ENCODE measurements at regions not wholly inside any gene's neighbourhood (a gene's known extent, or its start where the extent isn't known, plus 50 kb on each side); places are given as distances from the start of the nearest gene placed in this dataset.

DNA sequence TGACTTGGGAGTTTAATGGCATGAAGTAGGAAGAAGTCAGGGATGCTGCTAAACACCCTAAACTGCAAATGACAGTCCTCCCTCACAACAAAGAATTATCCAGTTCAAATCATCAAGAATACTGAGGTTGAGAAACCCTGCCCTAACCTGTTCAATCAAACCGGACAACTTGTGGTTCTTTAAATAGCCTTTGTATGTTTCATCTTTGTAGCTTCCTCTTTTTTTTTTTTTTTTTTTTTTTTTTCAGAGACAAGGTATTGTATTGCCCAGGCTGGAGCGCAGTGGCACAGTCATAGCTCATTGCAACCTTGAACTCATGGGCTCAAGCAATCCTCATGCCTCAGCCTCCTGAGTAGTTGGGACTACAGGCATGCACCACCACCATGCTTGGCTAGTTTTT, 52.5 kb upstream of the TTC29 start:
- no peaks in the 10 kb centered on the region for H3K4me1 Mint-ChIP-seq (ENCODE audit: low read depth)
- H3K27me3 Mint-ChIP-seq (ENCODE audit: low read depth): no peaks in the 10 kb centered on the region
- no peak overlapping the region for H3K4me3 Mint-ChIP-seq (ENCODE audit: low read depth)
- H3K9me3 Mint-ChIP-seq: no peaks in the 10 kb centered on the region
- H3K36me3 Mint-ChIP-seq (ENCODE audit: low read depth): no peaks in the 10 kb centered on the region
- H3K27ac Mint-ChIP-seq: no peak overlapping the region
- intact Hi-C loops (cut with micrococcal nuclease): no loop called here
- DNase-seq (ENCODE audit: low spot score): no peak

DNA sequence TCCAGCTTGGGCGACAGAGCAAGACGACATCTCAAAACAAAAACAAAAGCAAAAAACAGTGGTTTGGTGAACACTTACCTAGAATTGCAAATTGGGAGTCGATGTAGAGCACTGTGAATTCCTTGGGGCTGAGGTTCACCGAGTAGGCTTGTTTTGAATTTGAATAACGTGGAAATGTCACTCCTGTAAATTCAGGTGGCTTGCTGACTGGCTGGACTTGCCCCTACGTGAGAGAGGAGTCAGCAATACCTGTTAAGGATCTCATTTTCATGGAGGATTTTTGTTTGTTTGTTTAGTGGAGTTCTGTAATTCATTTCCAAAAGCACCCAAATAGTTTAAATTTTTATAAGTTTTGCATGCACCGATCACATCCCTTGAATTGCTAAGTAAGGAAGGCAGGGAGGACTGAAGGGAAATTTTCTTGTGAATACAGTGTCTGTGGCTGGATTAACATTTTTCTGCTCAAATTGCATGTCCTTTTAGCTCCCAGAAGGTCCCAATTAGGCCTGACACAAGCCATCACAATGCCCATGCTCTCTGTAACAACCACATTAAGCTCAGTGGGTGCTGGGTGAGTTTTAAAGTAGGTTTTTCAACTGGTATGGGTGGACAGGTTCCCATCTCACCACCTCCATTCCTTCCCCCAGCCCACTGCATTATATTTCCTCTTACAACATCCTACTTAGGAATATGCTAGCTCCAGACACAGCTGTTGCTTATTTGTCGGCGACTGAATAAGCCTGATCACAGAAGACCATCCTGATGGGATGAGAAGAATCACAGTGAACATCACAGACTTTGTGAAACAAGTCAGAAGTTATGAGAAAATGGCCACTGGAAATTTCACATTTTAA, 58.5 kb upstream of the TTC29 start:
- no peak overlapping the region for H3K4me3 Mint-ChIP-seq (ENCODE audit: low read depth)
- no peak overlapping the region for H3K27ac Mint-ChIP-seq
- H3K36me3 Mint-ChIP-seq (ENCODE audit: low read depth): no peaks in the 10 kb centered on the region
- peaks cover 2% of the 10 kb centered on the region for H3K27me3 Mint-ChIP-seq (ENCODE audit: low read depth)
- H3K4me1 Mint-ChIP-seq (ENCODE audit: low read depth): no peaks in the 10 kb centered on the region
- intact Hi-C loops (cut with micrococcal nuclease): no loop called here
- H3K9me3 Mint-ChIP-seq: no peaks in the 10 kb centered on the region
- DNase-seq (ENCODE audit: low spot score): no peak

DNA sequence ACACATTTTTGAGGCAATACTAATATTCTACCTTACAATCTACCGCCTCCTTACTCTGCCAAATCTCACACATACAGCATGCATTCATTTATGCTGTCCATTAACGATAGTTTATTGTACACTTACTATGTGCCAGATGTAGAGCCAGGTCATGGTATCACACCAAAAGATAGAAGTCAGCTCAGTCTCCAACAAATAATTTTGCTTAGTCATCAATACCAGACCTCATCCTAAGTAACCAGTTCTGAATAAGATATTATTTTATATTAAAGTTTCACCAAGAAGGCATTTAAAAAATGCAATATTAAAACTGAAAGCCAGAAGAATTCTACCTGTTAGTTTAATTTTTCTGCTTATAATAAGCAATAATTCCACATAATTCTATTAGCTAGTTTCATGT, 60.6 kb upstream of the TTC29 start:
- Mint-ChIP-seq H3K9me3 (no peaks in the 10 kb centered on the region), H3K4me1 (ENCODE audit: low read depth) (no peaks in the 10 kb centered on the region), H3K4me3 (ENCODE audit: low read depth) (no peak overlapping the region), H3K36me3 (ENCODE audit: low read depth) (no peaks in the 10 kb centered on the region), H3K27me3 (ENCODE audit: low read depth) (peaks cover 2% of the 10 kb centered on the region), H3K27ac (no peak overlapping the region)
- intact Hi-C loops (cut with micrococcal nuclease): no loop called here
- DNase-seq (ENCODE audit: low spot score): no peak

DNA sequence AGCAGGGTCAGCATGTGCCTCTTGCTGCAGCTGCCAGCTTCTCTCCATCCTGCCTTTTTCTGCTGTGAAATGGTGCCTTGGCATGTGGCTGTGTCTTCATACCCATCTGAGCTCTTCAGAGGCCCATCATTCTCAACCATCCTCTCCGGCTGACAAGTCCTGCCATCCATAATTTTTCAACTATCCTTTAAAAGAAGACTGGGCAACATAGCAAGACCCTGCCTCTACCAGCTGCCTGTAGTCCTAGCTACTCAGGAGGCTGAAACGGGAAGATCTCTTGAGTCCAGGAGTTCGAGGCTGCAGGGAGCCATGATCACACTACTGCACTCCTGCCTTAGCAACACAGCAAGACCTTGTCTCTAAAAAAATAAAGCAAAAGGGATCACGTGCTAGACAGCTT, 64.2 kb upstream of the TTC29 start:
- intact Hi-C loops (cut with micrococcal nuclease): no loop called here
- Mint-ChIP-seq H3K9me3 (no peaks in the 10 kb centered on the region), H3K4me3 (ENCODE audit: low read depth) (no peak overlapping the region), H3K36me3 (ENCODE audit: low read depth) (no peaks in the 10 kb centered on the region), H3K27me3 (ENCODE audit: low read depth) (peaks cover 2% of the 10 kb centered on the region), H3K27ac (no peak overlapping the region), H3K4me1 (ENCODE audit: low read depth) (no peaks in the 10 kb centered on the region)
- DNase-seq (ENCODE audit: low spot score): no peak

DNA sequence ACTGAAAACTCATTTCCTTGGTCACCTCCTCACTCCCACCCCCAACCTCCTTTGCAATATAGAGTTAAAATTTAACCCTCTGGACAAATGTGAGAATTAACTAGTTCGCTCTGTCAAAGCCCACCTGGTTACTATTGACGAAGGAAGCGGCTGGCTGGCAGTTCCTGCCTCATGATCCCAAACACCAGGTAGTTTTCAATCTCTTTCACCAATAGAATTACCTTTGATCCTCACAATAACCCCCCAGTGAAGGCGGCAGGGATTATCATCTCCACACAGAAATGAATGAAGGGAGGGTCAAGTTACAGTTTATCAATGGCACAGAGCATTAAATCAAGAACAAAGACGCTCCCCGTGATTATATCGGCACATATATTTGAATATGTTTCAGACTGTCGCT, 65.7 kb upstream of the TTC29 start:
- no peaks in the 10 kb centered on the region for H3K4me1 Mint-ChIP-seq (ENCODE audit: low read depth)
- H3K27ac Mint-ChIP-seq: no peak overlapping the region
- no peaks in the 10 kb centered on the region for H3K9me3 Mint-ChIP-seq
- peaks cover 6% of the 10 kb centered on the region for H3K27me3 Mint-ChIP-seq (ENCODE audit: low read depth)
- no peaks in the 10 kb centered on the region for H3K36me3 Mint-ChIP-seq (ENCODE audit: low read depth)
- no peak overlapping the region for H3K4me3 Mint-ChIP-seq (ENCODE audit: low read depth)
- DNase-seq (ENCODE audit: low spot score): no peak
- intact Hi-C loops (cut with micrococcal nuclease): no loop called here

DNA sequence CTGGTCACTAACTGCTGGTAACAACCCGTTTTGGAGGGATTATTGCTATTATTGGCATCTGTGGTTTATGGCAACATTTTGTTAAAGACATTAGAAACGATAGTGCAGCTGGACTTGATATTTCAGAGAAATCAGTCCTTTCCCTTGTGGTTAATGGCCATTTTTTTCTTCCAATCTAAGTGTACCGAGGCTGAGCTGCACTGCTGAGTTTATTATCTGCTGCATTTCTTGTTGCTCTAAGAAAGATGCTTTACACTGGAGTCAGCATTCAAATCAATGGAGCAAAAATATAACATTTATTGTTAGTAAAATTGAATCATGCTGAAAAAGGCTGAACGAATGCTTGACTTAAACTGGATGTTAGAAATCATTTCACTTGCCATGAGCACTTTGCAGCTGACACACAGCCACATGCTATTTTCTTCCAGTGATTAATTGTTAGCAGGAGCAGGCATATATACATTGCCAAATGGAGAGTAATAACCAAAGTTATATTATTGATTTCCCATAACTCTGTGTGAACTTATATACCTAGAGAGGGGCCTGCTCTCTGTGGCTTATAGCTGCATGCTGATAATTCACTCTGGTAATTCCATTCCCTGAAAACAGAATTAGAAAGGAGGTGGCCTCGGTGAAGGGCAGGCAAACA, 66.5 kb upstream of the TTC29 start:
- H3K36me3 Mint-ChIP-seq (ENCODE audit: low read depth): no peaks in the 10 kb centered on the region
- intact Hi-C loops (cut with micrococcal nuclease): no loop called here
- H3K4me1 Mint-ChIP-seq (ENCODE audit: low read depth): no peaks in the 10 kb centered on the region
- H3K27me3 Mint-ChIP-seq (ENCODE audit: low read depth): peaks cover 6% of the 10 kb centered on the region
- no peaks in the 10 kb centered on the region for H3K9me3 Mint-ChIP-seq
- H3K27ac Mint-ChIP-seq: no peak overlapping the region
- H3K4me3 Mint-ChIP-seq (ENCODE audit: low read depth): no peak overlapping the region
- no peak for DNase-seq (ENCODE audit: low spot score)

DNA sequence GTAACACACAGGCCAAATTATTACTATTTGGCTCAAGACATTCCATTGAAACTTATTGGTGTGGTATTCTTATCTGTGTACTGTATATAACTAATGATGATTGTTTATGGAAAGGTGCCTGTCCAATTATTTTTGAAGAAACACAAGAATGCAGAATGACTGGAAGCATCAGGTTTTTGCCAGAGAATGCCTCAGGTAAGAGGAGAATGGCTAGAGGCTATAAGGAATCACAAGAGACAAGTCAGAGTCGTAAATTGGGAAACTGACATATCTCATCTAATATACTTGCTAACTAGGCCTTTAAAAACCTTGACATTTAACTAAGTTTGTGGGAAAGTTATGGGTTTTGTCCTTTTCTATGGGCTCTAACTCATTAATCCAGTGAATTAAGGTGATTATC, 69.3 kb upstream of the TTC29 start:
- Mint-ChIP-seq H3K4me1 (ENCODE audit: low read depth) (no peaks in the 10 kb centered on the region), H3K27me3 (ENCODE audit: low read depth) (peaks cover 4% of the 10 kb centered on the region), H3K36me3 (ENCODE audit: low read depth) (no peaks in the 10 kb centered on the region), H3K27ac (no peak overlapping the region), H3K4me3 (ENCODE audit: low read depth) (no peak overlapping the region), H3K9me3 (no peaks in the 10 kb centered on the region)
- intact Hi-C loops (cut with micrococcal nuclease): no loop called here
- DNase-seq (ENCODE audit: low spot score): no peak

DNA sequence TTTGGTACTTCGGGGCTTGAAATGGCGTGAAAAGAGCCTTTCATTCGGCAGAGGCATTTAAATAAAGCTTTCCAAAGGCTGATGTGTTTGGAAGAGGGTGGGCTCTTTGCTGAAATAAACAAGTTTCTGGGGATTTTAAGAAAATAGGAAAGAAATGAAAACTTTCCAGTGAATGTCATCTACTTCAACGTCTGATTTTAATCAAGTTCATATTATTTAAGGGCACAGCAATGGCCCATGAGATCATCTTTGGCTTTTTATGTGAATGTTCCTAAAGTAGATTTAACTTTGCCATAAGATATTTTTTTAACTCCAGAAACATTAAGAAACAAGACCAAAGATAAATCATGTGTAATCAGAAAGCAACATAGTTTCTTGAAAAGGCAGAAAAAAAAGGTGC, 69.8 kb upstream of the TTC29 start:
- no peaks in the 10 kb centered on the region for H3K9me3 Mint-ChIP-seq
- no peak overlapping the region for H3K27ac Mint-ChIP-seq
- H3K4me3 Mint-ChIP-seq (ENCODE audit: low read depth): no peak overlapping the region
- intact Hi-C loops (cut with micrococcal nuclease): no loop called here
- no peak for DNase-seq (ENCODE audit: low spot score)
- H3K27me3 Mint-ChIP-seq (ENCODE audit: low read depth): peaks cover 4% of the 10 kb centered on the region
- H3K4me1 Mint-ChIP-seq (ENCODE audit: low read depth): no peaks in the 10 kb centered on the region
- H3K36me3 Mint-ChIP-seq (ENCODE audit: low read depth): no peaks in the 10 kb centered on the region

DNA sequence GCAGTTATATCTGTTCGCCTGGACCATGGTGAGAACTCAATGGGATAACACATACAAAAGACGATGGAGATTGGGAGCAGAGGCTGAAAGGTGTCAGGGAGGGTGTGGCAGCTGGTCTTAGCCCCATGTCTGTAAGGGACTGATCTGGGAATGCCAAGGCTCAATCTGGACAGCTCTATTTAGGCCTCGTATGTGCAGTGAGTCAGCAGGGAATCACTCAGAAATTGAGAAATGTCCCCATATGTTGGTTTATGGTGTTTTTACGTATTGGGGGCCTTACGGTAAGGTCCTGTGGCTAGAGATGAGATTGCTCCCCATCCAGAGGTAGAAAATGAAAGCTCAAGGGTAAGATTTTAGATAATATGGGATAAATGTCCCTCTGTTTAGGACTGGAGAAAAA, 71.4 kb upstream of the TTC29 start:
- intact Hi-C loops (cut with micrococcal nuclease): no loop called here
- no peak for DNase-seq (ENCODE audit: low spot score)
- peaks cover 4% of the 10 kb centered on the region for H3K27me3 Mint-ChIP-seq (ENCODE audit: low read depth)
- H3K4me3 Mint-ChIP-seq (ENCODE audit: low read depth): no peak overlapping the region
- no peaks in the 10 kb centered on the region for H3K36me3 Mint-ChIP-seq (ENCODE audit: low read depth)
- no peaks in the 10 kb centered on the region for H3K4me1 Mint-ChIP-seq (ENCODE audit: low read depth)
- no peaks in the 10 kb centered on the region for H3K9me3 Mint-ChIP-seq
- H3K27ac Mint-ChIP-seq: no peak overlapping the region

DNA sequence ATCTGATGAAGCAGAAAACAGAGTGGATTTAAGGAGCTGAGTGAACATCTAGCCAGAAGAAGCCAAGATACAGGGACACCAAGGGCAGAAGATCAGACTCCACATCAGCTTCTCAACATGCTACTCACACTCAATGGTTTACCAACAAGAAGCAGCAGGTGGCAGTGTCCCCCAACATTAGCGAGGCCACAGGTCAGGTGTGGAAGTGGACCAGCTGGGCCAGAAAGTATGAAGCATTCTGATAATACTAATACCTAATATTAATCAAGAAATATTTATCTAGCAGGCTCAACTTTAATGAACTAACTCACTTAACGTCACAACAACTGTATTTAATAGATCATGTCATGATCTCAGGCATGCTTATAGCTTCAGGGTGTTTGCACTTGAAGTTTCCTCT, 73.4 kb upstream of the TTC29 start:
- Mint-ChIP-seq H3K27ac (no peak overlapping the region), H3K4me1 (ENCODE audit: low read depth) (no peaks in the 10 kb centered on the region), H3K4me3 (ENCODE audit: low read depth) (no peak overlapping the region), H3K9me3 (no peaks in the 10 kb centered on the region), H3K36me3 (ENCODE audit: low read depth) (no peaks in the 10 kb centered on the region), H3K27me3 (ENCODE audit: low read depth) (peaks cover 4% of the 10 kb centered on the region)
- intact Hi-C loops (cut with micrococcal nuclease): loop anchor here (1.0 kb wide), 1 partner anchor 78 kb away; no protein-coding TSS in a partner anchor
- peak; percentile 22 for DNase-seq (ENCODE audit: low spot score)

DNA sequence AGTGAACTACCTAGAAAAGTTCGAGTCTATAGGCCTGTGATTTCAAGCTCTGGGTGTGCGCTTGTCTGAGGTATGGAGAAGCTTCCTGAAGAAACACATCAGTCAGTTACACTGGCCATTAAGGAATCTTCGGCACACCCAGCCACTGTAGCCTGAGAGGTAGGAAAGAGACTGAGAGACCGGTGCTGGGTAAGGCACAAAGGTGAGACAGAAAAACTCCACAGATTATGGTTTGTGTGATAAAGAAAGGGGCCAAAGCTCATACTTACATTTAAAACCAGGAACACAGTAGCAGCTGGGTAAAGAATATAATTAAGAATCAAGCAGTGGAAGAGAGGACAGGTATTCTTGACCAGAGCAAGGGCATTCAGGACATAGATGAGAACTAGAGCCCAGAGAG, 74.8 kb upstream of the TTC29 start:
- intact Hi-C loops (cut with micrococcal nuclease): no loop called here
- Mint-ChIP-seq H3K27ac (no peak overlapping the region), H3K27me3 (ENCODE audit: low read depth) (no peaks in the 10 kb centered on the region), H3K4me3 (ENCODE audit: low read depth) (no peak overlapping the region), H3K36me3 (ENCODE audit: low read depth) (no peaks in the 10 kb centered on the region), H3K4me1 (ENCODE audit: low read depth) (no peaks in the 10 kb centered on the region), H3K9me3 (no peaks in the 10 kb centered on the region)
- DNase-seq (ENCODE audit: low spot score): no peak

DNA sequence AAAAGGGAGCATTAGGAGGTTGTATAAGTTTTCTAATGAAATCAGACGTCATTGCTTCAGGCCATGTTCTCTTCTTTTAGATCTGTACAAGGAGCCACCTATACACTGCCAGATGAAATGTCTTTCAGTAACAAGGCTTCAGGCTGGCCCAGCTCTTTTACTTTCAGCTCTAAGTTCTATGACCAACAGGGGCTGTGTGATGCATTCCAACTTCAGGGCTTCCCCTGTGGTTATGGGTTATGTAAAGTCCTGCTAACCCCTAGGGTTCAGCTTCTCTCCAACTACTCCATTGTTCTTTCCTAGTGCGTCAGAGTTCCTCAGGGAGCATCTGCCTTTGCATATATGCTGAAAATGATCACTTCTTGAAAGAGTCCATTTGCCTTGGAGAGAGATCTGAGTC, 79.4 kb upstream of the TTC29 start:
- intact Hi-C loops (cut with micrococcal nuclease): no loop called here
- Mint-ChIP-seq H3K4me1 (ENCODE audit: low read depth) (no peaks in the 10 kb centered on the region), H3K27me3 (ENCODE audit: low read depth) (no peaks in the 10 kb centered on the region), H3K4me3 (ENCODE audit: low read depth) (no peak overlapping the region), H3K27ac (no peak overlapping the region), H3K36me3 (ENCODE audit: low read depth) (no peaks in the 10 kb centered on the region), H3K9me3 (no peaks in the 10 kb centered on the region)
- no peak for DNase-seq (ENCODE audit: low spot score)

DNA sequence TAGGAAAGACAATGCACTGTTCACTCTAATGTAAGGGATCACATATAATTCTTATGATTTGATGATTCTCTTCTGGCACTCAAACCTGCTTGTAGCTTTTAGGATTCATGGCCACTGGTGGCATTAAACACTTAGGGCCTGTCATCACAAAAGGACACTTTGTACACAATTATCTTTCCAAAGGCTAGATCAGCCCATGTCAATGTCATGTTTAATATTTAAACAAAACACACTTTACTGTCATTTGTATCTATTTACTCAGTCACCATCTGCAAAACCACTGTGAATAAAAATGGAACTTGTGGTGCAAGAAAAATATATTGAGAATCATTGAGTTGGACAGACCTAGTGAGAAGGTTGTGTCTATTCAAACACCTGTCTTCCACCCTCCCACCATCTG, 83.6 kb upstream of the TTC29 start:
- H3K27me3 Mint-ChIP-seq (ENCODE audit: low read depth): peaks cover 6% of the 10 kb centered on the region

More for the DNA sequence above, 83.6 kb upstream of the TTC29 start:
- no peak for DNase-seq (ENCODE audit: low spot score)
- H3K4me1 Mint-ChIP-seq (ENCODE audit: low read depth): no peaks in the 10 kb centered on the region
- H3K27ac Mint-ChIP-seq: no peak overlapping the region
- intact Hi-C loops (cut with micrococcal nuclease): no loop called here
- no peaks in the 10 kb centered on the region for H3K9me3 Mint-ChIP-seq
- no peaks in the 10 kb centered on the region for H3K36me3 Mint-ChIP-seq (ENCODE audit: low read depth)
- no peak overlapping the region for H3K4me3 Mint-ChIP-seq (ENCODE audit: low read depth)
